ENCODE measurements at regions not wholly inside any gene's neighbourhood (a gene's known extent, or its start where the extent isn't known, plus 50 kb on each side); places are given as distances from the start of the nearest gene placed in this dataset.
"Not testable (repeated sequence)": the region's sequence is repeated elsewhere in the genome, so short reads cannot be mapped to it uniquely, and the experiment has no call there.

GRCh38 chr12:105602312-105602711 is 271.8 kb downstream of the C12orf75 start:
- TF ChIP-seq CTCF (IDR thresholded peaks at IDR 0.05; ENCODE audit: low read length); EZH2 (IDR thresholded peaks at IDR 0.05; ENCODE audit: borderline replicate concordance, low read length): not testable (repeated sequence)

All from OCI-LY1 (cell line).